Neural cell (in vitro differentiated cells): ENCODE measurements at regions not wholly inside any gene's neighbourhood (a gene's known extent, or its start where the extent isn't known, plus 50 kb on each side); places are given as distances from the start of the nearest gene placed in this dataset.

Source experiments
- H2AFZ ChIP-seq: fragments of 200-600, 300-800 bp; sonication (generic), shearing (Covaris generic); 2 replicates; pipeline ENCODE4 v1.6.0; 2014; ENCODE audit warnings: low read depth, mild to moderate bottlenecking, antibody characterized with exemption, low read length, moderate library complexity
- H3F3A ChIP-seq: fragments of 200-600 bp; shearing (Covaris generic); 2 replicates; pipeline ENCODE4 v1.6.1; 2016; ENCODE audit warnings: mild to moderate bottlenecking, moderate library complexity, mixed read lengths, antibody characterized with exemption, low read length; ENCODE audit not compliant: insufficient read depth, poor library complexity, severe bottlenecking
- H3K27ac ChIP-seq: fragments of 200-600, 300-800 bp; sonication (generic), shearing (Covaris generic); 2 replicates; pipeline ENCODE4 v1.5.1; 2014; ENCODE audit warnings: mild to moderate bottlenecking, low read length, moderate library complexity
- H3K27me3 ChIP-seq: fragments of 300-800, 200-600 bp; sonication (generic), shearing (Covaris generic); 2 replicates; pipeline ENCODE4 v1.6.0; 2014; ENCODE audit warnings: mild to moderate bottlenecking, low read depth, low read length, moderate library complexity; ENCODE audit not compliant: insufficient read depth
- H3K36me3 ChIP-seq: fragments of 300-800, 200-600 bp; sonication (generic), shearing (Covaris generic); 2 replicates; pipeline ENCODE4 v1.5.1; 2014; ENCODE audit warnings: mild to moderate bottlenecking, antibody characterized with exemption, low read length, moderate library complexity; ENCODE audit not compliant: insufficient read depth
- H3K4me2 ChIP-seq: fragments of 300-800, 200-600 bp; sonication (generic), shearing (Covaris generic); 2 replicates; pipeline ENCODE4 v1.6.0; 2014; ENCODE audit warnings: mild to moderate bottlenecking, low read length
- H3K4me3 ChIP-seq: fragments of 300-800, 200-600 bp; sonication (generic), shearing (Covaris generic); 2 replicates; pipeline ENCODE4 v1.5.1; 2014; ENCODE audit warnings: mild to moderate bottlenecking, low read length, moderate library complexity
- H3K79me2 ChIP-seq: fragments of 200-600 bp; shearing (Covaris generic); replicated peaks from 2 replicates; pipeline ENCODE4 v1.6.0; 2014; ENCODE audit warnings: mild to moderate bottlenecking, low read length, moderate library complexity; ENCODE audit not compliant: insufficient read depth
- H3K9ac ChIP-seq: fragments of 300-800, 200-600 bp; sonication (generic), shearing (Covaris generic); 2 replicates; pipeline ENCODE4 v1.6.1; 2016; ENCODE audit warnings: mild to moderate bottlenecking, low read length, mixed read lengths
- H3K9me2 ChIP-seq: fragments of 200-600 bp; shearing (Covaris generic); 2 replicates; pipeline ENCODE4 v1.6.1; 2016; ENCODE audit warnings: mild to moderate bottlenecking, low read length, mixed read lengths; ENCODE audit not compliant: insufficient read depth
- H3K9me3 ChIP-seq: fragments of 200-600, 300-800 bp; sonication (generic), shearing (Covaris generic); 2 replicates; pipeline ENCODE4 v1.6.1; 2016; ENCODE audit warnings: mild to moderate bottlenecking, mixed run types, low read length, moderate library complexity, mixed read lengths
- H4K20me1 ChIP-seq: fragments of 200-600 bp; shearing (Covaris generic); 2 replicates; pipeline ENCODE4 v1.6.1; 2016; ENCODE audit warnings: mild to moderate bottlenecking, mixed run types; ENCODE audit not compliant: insufficient read depth
- CTCF ChIP-seq: fragments of 450-650 bp; IDR thresholded peaks from 2 replicates; pipeline ENCODE4 v1.5.1; 2014; ENCODE audit warnings: antibody characterized with exemption, mild to moderate bottlenecking, moderate library complexity; ENCODE audit not compliant: poor library complexity, severe bottlenecking
- EP300 ChIP-seq: fragments of 450-650 bp; conservative IDR thresholded peaks from 2 replicates; pipeline ENCODE4 v1.6.1; 2014; ENCODE audit warnings: antibody characterized with exemption, mild to moderate bottlenecking, moderate library complexity; ENCODE audit not compliant: poor library complexity, severe bottlenecking
- EZH2 ChIP-seq: fragments of 200-600, 300-800 bp; shearing (Covaris generic), sonication (generic); IDR thresholded peaks from 2 replicates; pipeline ENCODE4 v1.6.1; 2014; ENCODE audit warnings: antibody characterized with exemption, low read length, borderline replicate concordance, mild to moderate bottlenecking; ENCODE audit not compliant: insufficient read depth, poor library complexity, severe bottlenecking
- MXI1 ChIP-seq: fragments of 450-650 bp; conservative IDR thresholded peaks from 2 replicates; pipeline ENCODE4 v1.6.1; 2014; ENCODE audit warnings: antibody characterized with exemption, mild to moderate bottlenecking; ENCODE audit not compliant: poor library complexity, severe bottlenecking
- POLR2AphosphoS5 ChIP-seq: IDR thresholded peaks from 2 replicates; pipeline ENCODE4 v1.6.1; 2012
- RAD21 ChIP-seq: fragments of 450-650 bp; conservative IDR thresholded peaks from 2 replicates; pipeline ENCODE4 v1.6.1; 2014; ENCODE audit warnings: antibody characterized with exemption, mild to moderate bottlenecking, moderate library complexity
- REST ChIP-seq: IDR thresholded peaks from 2 replicates; pipeline ENCODE4 v1.6.1; 2012; ENCODE audit warnings: borderline replicate concordance
- SMC3 ChIP-seq: fragments of 450-650 bp; conservative IDR thresholded peaks from 2 replicates; pipeline ENCODE4 v1.6.1; 2014; ENCODE audit warnings: antibody characterized with exemption, mild to moderate bottlenecking, moderate library complexity; ENCODE audit not compliant: poor library complexity
- TAF1 ChIP-seq: IDR thresholded peaks from 2 replicates; pipeline ENCODE4 v1.6.1; 2012; ENCODE audit warnings: low read depth

- H3K79me2 ChIP-seq, result no peaks in the 10 kb centered on the region
These were observed 346.5 kb downstream of the SEC14L1 start for GRCh38 chr17:77487211-77487629.

More at GRCh38 chr17:77487211-77487629, 346.5 kb downstream of the SEC14L1 start:
- Histone ChIP-seq H3K4me2 (no peak overlapping the region), H4K20me1 (no peaks in the 10 kb centered on the region), H3K27ac (no peak overlapping the region), H3K27me3 (no peaks in the 10 kb centered on the region), H3F3A (no peaks in the 10 kb centered on the region), H3K9me2 (no peaks in the 10 kb centered on the region), H3K9me3 (no peaks in the 10 kb centered on the region), H3K9ac (no peak overlapping the region), H2AFZ (no peak overlapping the region), H3K4me3 (no peak overlapping the region), H3K36me3 (no peaks in the 10 kb centered on the region)
- no peak for TF ChIP-seq EZH2
- TF ChIP-seq SMC3, result no peak
- no peak for TF ChIP-seq EP300
- no peak for TF ChIP-seq CTCF
- no peak for TF ChIP-seq MXI1
- no peak for TF ChIP-seq POLR2AphosphoS5
- TF ChIP-seq TAF1, result no peak
- TF ChIP-seq RAD21, result no peak
- TF ChIP-seq REST, result no peak
